Right forelimb (tissue), 1 donor: ENCODE measurements at regions not wholly inside any gene's neighbourhood (a gene's known extent, or its start where the extent isn't known, plus 50 kb on each side); places are given as distances from the start of the nearest gene placed in this dataset.
"Not testable (repeated sequence)": the region's sequence is repeated elsewhere in the genome, so short reads cannot be mapped to it uniquely, and the experiment has no call there.

ENCODE experiments used
- DNase-seq: peaks from one replicate; pipeline ENCODE4 v3.0.0-alpha.2; 2018

DNA sequence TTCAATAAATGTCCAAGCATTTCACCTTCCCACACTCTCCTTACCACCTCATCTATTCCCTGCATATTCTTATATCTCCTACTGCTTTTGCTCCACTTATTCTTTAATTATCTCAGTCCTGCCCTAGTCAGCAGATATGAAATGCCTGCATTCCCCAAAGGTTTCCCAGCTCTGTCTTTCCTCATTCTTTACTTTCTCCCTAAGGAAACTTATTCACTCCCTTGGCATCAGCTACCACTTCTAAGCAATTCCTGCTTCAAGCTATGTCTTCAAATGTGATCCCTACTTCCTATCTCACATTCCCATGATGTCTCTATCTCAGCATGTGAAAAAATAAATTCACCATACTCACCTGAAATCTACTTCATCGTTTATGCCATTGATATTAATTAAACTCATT, 111.8 kb downstream of the CAPZA3 start:
- no peak for DNase-seq

DNA sequence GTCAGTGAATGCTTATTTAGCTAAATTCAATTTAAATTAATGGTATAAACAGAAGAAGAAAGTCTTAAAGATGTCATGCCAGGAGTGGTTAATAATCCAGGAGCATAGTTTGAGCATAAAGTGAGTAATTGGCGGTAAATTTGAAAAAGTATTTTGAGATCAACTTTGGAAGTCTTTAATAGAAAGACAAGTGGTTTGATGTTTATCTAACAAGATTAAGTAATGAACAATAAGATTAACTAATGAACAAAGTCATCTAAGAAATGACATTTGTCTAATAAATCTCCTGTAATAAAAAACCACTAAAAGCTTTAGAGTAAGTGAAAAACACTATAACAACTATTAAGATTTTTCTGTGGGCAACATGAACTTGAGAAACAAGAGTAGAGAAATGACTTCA, 112.8 kb downstream of the CAPZA3 start:
- no peak for DNase-seq

DNA sequence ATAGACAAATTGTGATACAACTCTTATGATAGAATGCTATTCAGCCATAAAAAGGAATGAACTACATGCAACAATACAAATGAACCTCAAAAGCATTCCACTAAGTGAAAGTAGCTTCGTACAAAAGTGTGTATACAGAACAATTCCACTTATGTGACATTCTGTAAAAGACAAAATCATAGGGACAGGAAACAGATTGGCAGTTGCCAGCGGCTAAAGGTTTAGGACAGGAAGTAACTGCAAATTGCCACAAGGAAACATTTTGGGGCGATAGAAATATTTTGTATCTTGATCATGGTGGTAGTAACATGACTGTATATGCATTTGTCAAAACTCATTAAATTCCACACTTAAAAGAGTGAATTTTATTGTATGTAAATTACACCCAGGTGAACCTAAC, 113.4 kb downstream of the CAPZA3 start:
- no peak for DNase-seq

DNA sequence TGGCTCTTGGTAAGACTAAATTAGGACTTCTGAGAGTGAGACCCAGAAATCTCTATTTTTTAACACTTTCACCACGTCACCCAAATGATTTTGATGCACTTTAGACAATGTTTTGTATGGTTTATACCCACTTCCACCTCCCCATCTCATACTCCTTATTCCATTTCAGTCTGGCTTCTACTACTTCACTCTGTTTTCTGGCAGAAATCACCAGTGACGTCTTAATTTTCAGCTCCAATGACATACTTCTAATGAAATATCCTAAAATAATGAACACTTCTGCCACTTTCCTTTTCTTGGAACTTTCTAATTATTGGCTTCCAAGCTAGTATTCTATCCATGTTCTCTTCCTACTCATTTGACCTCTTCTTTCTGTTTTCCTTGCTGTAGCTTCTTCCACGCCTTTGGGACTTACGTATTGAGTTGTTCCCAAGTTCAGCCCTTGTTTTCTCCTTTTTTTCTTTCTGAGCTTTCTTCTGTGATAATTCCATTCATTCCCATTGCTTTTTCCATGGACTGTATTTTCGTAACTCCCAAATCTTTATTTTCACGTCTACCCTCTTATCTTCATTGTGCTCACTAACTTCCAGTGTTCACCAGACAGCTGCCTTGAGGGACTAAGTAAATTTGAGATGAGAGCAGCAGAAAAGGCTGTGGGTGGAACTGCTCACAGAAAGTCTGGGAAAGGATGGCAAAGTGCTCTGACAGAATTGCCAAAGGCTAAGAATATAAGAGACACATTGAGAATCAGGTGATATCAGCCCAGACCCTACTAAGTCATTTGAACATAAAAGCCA, 115.8 kb downstream of the CAPZA3 start:
- DNase-seq, result no peak

DNA sequence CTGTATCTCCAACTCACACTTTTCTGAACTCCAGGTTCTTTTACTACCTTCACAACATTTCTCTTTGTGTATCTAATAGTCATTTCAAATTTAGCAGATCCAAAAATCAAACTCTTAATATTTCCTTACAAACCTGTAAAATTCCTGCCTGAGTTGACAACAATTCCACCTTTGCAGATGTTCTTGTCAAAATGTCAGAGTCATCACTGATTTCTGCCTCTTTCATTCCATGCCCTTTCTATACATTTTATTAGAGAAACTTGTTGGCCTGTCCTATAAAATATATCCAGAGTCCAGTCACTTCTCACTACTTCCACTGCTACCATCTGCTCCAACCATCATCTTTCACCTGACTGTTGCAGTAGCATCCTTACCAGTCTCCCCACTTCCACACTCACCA, 119.7 kb downstream of the CAPZA3 start:
- DNase-seq, result no peak

DNA sequence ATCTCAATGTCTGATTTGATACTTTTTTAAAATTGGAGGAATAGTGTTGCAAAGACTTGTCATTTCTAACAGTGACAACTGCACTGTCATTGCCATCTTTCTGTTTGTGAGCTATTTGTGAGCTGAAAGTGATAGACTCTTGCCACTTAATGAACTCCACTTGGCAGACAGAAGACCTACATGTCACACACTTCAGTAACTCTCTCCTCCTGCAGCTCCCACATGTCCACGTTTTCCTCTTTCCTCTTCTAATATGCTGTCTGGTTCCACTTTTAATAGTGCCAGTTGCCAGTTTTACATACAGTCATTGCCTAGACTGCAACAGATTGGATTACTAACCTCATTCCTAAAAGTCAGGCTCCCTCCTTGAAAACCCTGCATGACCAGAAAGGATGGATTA, 121.5 kb downstream of the CAPZA3 start:
- DNase-seq, result no peak

DNA sequence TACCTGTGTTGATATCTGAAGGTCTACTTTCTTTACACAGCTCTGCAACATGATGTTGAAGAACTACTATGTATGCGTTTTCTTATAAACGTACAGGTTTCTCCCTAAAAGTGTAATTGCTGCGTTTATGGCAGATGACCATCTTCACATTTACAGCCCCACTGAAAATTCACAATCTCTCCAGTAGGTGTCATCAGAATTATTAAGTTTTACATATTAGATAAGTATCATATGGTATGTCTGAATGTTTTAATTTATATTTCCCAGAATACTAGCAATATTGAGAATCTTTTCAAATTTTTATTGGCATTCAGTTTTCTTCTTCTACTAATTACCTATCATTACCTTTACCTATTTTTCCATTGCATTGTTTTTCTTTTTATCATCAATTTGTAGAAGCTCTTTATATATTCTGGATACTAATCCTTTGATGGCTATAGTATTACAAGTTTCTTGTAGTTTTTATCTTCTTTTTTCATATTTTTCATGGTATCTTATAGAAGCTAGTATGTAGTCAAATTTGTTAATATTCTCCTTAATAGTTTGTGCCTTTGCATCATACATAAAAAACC, 123.5 kb downstream of the CAPZA3 start:
- DNase-seq, result no peak

DNA sequence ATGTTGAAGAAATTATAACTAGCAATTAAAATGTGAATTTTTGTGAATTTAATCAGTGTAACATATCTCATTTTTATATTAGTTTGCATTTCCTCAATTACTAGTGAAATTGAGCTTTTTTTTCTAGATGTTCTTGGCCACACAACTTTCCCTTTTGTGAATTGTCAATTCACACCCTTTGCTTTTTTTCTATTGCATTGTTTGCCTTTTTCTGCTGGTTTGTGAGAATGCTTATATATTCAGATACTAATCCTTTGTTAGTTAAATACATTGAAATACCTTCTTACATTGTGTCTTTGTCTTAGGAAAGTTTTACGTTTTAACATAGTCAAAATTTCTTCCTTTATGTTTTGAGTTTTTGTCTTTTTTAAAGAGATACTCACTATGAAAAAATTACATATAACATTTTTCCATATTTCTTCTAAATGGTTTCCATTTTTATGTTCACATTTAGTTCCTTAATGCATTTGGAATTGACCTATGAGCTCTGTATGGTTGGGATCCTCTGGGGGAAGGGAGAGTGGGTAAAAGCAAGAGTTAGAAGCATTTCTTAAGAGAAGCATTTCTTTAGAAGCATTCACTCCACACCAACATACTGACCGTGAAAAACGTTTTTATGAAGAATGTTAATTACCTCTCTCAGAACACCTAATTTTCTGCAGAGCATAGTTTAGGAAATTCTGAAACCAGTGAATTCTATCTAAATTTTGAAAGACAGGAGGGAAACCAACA, 126.0 kb downstream of the CAPZA3 start:
- no peak for DNase-seq

DNA sequence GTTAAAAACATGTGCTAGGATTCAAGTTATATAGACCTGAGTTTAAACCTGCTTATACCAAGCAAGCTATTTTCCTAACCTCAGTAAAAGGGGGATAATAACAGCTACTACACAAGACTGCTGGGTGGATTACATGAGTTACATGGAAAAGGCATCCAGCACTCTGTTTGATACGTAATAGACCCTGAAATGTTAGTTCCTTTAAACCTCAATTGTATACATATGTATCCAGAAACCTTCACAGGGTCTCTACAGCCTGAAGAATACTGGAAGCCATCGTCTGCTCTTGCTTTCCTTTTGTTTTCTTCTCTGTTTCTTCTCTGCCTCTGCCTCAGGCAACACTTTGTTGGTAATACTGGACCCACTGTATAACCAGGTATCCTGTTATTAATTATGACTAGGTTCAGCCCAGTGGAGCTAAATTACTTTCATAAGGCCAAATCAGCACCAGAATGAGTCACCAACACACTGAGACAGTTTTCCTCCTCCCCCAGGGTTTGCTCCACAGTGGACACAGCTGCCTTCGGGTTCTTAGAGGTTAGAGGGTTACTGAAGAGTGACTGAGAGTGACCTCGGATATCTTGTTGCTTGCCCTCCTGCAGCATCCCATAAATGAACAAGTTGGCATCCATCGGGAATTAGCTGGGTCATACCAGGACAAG, 127.1 kb downstream of the CAPZA3 start:
- no peak for DNase-seq

DNA sequence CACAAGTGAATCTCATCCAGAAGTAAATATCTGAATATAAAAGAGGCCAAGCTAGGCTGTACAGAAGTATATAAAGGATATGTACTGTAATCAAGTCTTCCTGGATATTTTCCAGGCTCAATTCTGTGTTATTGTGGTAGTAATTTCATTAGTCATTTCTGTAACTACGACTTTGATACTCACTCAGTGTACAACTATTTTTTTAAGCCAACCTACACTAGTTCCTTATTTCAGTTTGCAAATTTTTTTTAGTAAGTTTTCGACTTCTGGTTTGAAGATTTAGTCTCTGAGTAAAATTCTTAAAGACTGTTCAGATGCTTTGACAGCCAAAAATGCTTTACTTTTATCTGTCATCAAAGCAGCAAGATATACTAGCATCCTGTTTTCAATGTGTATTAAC, 130.8 kb downstream of the CAPZA3 start:
- no peak for DNase-seq

DNA sequence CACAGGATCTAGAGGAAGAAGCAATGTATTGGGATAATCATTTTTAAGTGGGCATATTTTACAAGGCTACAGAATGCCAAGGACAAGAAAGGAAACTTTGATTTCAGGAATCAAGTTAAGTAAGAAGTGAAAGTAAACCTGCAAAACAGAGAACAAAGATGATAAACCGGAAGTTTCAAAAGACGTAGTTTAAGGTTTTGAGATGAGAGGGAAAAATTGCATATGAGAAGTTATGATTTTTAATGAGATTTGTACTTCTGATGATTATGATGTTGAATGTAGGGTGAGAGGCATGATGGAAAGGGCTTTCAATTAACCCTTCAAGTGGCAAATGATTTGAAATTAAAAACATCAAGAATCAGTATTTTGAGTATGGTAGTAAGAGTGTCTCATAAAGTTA, 134.9 kb downstream of the CAPZA3 start:
- no peak for DNase-seq

DNA sequence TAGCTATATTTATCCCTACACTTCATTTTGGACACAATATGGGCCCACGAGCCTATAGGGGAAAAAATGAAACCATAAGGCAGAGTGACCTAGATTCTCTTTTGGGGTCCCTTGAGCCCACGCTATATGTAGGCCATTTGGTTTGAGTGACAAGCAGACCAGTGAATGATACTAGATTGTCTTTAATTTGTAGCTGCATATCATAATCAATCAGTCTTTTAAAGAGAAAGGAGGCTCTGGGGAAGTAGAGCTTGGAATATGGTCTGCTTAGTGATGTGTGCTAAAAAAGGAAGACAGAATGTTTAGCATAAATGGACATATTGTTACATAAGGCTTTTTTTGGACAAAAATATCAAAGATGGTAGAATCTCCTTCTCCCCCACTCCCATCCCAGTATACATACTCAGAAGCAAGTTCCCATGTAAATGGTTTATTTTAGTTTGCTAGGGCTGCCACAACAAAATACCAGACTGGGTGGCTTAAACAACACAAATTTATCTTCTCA, 140.8 kb downstream of the CAPZA3 start:
- no peak for DNase-seq

DNA sequence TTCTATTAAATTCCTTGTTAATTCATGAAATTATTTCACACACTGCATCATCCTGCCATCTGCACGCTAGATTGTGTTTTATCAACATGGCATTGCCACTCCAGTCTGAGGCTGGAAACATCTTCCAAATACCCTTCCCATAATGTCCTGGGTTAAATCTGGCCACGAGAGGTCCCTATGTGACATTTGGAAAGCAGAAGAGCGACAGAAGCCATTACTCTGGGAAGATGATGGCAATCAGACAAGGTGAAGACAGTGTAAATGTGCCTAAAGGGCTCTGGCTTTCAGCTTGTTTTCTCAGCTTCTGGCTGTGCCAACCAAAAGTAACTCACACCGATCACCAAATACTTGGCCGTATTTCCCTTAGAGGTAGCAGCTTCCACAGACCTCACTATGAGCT, 144.8 kb downstream of the CAPZA3 start:
- DNase-seq, result no peak

DNA sequence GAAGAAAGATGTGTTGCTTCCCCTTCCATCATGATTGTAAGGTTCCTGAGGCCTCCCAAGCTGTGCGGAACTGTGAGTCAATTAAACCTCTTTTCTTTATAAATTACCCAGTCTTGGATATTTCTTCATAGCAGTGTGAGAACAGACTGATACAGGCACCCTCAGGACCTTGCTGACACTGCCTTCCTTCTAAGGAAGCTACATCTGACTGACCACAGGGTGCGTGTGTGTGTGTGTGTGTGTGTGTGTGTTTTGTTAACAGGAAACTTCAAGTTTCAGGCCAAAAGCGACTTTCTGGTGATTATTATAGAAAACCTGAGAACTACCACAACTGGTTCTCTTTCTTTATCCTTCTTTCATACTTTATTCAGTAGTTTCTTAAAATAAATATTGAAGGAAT, 149.0 kb downstream of the CAPZA3 start:
- no peak for DNase-seq

DNA sequence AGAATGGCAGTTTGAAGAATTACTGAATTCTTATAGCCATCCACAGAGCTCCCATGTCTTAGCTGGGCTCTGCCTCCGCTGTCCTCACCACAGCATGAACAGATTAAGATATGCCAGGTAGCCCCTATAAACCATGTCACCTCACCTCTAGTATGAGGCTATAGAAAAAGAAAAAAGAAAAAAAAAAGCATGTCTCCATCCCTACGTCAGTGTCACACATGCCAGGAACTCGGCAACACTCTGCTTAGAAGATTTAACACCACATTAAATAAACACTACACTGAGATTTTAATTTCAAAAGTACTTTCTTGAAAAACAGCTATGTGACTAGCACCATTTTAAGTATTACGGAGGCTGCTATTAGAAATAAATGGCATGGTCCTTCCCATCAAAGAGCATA, 149.4 kb downstream of the CAPZA3 start:
- no peak for DNase-seq

DNA sequence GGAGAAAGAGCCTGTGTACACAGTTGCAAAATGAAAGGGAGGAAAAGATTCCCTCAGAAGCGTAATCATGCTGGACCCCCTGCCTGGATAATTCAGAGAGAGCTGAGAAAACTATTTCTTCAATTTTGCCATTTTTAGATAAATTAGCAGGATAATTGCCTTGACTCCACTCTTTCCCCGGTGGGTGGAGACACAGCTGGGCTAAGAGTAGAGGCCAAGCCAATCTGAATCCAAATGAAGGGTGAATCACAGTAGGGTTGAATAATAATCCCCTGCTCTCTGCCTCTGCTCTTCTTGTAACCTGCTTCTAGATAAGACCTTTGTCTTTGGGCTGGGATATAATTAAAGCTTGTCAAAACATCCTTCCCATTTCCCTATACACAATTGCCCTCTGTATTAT, 150.1 kb downstream of the CAPZA3 start:
- no peak for DNase-seq

DNA sequence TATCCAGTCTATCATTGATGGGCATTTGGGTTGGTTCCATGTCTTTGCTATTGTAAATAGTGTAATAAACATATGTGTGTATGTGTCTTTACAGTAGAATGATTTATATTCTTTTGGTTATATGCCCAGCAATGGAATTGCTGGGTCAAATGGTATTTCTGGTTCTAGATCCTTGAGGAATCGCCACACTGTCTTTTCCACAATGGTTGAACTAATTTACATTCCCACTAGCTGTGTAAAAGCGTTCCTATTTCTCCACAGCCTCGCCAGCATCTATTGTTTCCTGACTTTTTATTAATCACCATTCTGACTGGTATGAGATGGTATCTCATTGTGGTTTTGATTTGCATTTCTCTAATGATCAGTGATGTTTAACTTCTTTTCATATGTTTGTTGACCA, 152.7 kb downstream of the CAPZA3 start:
- not testable (repeated sequence) for DNase-seq

DNA sequence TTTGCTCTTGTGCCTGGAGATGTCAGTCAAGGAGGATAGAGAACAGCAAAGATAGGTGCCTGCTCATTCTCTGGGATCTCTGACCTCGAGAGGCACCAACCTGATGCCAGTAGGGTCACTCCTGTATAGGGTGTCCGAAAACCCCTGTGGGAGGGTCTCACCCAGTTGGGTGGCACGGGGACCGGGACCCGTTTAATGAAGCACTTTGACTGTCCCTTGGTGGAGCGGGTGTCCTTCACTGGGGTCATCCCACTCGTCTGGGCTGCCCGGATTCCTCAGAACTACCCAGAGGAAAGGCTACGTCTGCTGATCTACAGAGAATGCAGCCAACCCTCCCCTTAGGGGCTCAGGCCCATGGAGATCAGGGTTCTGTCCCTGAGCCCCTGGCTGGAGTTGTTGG, 157.6 kb downstream of the CAPZA3 start:
- no peak for DNase-seq

DNA sequence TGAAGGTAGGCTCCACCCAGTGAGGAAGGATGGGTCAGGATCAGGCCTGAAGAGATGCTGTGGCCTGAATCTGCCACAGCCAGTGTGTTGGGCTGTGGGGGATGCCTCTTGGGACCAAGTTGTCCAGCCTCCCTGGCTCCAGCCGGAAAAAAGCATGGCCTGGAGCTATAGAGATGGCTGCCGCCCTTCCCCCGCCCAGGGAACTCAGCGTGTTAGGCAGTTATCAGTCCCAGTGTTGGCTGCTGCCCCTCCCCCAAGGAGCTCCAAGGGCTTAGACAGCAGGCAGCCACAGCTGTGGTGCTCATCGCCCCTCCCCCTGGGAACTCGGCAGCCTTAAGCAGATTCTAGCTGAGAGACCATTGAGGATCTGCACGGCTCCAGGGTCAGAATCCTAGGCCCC, 158.0 kb downstream of the CAPZA3 start:
- no peak for DNase-seq

DNA sequence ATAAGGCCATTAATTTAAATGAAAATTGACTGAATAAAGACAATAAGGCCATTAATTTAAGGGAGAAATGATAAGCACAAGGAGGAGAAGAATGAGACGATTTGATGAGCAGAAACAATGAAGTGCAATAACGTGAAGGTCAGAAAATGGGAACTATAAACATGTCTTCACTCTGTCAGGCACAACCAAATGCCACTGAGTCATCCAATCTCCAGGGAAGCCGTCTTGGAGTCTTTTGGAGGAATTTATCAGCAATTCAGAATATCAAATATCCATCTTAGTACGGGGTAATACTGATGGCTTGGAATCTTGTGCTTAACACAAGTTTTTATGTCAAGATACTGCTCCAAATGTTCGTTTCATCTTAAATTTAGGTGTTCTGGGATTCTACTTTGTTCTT, 159.9 kb downstream of the CAPZA3 start:
- no peak for DNase-seq

DNA sequence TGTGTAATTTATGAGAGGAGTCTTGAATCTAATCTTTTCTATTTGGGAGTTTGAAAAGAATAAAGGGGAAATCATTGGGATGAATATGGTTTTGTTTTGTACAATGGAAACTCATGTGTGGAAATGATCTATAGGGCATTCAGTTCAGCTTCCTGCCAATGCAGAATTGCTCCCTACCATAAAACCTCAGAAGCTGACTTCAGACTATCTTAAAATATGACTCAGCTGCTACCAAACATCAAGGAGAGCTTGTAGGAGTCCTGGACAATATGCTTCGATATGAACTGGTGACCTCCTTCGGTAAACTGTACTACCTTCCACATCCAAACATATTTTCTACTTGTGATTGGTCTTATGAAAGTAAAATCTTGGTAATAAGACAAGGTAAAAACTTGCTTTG, 160.6 kb downstream of the CAPZA3 start:
- no peak for DNase-seq

DNA sequence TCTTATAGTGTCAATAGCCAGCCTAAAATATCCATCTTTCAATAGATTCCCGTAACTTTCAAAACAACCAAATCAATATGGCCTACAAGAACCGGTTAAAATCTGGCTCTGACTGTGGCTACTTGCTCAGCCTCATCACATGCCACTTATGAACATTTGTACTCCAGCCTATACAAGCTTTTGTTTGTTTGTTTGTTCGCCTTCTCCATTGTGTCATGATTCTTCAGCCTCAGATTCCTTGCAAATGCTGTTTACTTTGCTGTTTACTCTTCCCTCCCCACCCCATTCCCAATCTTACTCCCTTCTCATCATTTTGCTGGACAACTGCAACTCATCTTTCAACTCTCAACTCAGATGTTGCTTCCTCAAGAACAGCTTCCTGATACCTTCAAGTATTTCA, 161.2 kb downstream of the CAPZA3 start:
- DNase-seq, result no peak

DNA sequence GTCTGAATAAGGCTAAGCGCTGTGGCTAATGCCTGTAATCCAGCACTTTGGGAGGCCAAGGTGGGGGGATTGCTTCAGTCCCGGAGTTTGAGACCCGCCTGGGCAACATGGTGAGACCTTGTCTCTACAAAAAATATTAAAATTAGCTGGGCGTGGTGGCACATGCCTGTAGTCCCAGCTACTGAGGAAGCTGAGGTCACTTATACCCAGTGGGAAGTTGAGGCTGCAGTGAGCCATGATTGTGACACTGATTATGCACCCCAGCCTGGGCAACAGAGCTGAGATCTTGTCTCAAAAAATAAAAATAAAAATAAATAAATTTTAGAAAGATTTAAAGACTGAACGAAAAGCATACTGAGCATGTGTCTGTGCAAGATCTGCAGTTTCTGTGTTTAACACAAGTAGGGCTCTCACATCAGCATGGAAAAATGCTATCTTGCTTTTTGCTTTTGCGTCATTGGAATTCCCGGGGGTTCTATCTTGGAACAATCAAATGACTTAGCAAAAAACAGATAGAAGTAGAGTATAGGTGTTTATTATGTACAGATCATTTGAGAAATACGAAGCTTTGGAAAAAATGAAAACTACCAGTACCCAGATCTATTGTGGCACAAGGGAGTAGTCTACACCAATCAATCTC, 161.9 kb downstream of the CAPZA3 start:
- no peak for DNase-seq
